ENCODE measurements at regions not wholly inside any gene's neighbourhood (a gene's known extent, or its start where the extent isn't known, plus 50 kb on each side); places are given as distances from the start of the nearest gene placed in this dataset.

- Histone ChIP-seq H3K4me1 (no peaks in the 10 kb centered on the region), H3K36me3 (no peaks in the 10 kb centered on the region), H3K27ac (no peak overlapping the region), H3K9me3 (no peaks in the 10 kb centered on the region), H3K27me3 (no peaks in the 10 kb centered on the region), H3K4me3 (no peak overlapping the region)
- no peak for DNase-seq
- TF ChIP-seq CTCF (IDR thresholded peaks at IDR 0.05 in 4 of 5, conservative IDR thresholded peaks at IDR 0.05 in 1 of 5): no peak
- no peak for TF ChIP-seq POLR2A (IDR thresholded peaks at IDR 0.05)
- no peak for ATAC-seq
- intact Hi-C loops (cut with DNase I; ENCODE audit: low total_unique reads): no loop called here
- in situ Hi-C loops (cut with MboI; ENCODE audit: low sequenced_read_pairs in 4 of 4): no loop called here
These were observed 330.7 kb downstream of the NR4A2 start for GRCh38 chr2:156001851-156002250.

- no peaks in the 10 kb centered on the region for H3K27me3 ChIP-seq
- TF ChIP-seq POLR2A (IDR thresholded peaks at IDR 0.05): no peak
- no peak for TF ChIP-seq CTCF (IDR thresholded peaks at IDR 0.05 in 4 of 5, conservative IDR thresholded peaks at IDR 0.05 in 1 of 5)
- intact Hi-C loops (cut with DNase I; ENCODE audit: low total_unique reads) (no loop called here), in situ Hi-C loops (cut with MboI; ENCODE audit: low sequenced_read_pairs in 4 of 4) (no loop called here)
- no peaks in the 10 kb centered on the region for H3K4me1 ChIP-seq
- H3K4me3 ChIP-seq: no peak overlapping the region
- no peak for DNase-seq
- H3K27ac ChIP-seq: no peak overlapping the region
- ATAC-seq: no peak
- no peaks in the 10 kb centered on the region for H3K36me3 ChIP-seq
- no peaks in the 10 kb centered on the region for H3K9me3 ChIP-seq
These were observed 335.0 kb downstream of the NR4A2 start for GRCh38 chr2:155997538-155997937.

GRCh38 chr2:155994315-155994714 is 338.2 kb downstream of the NR4A2 start:
- Histone ChIP-seq H3K36me3 (no peaks in the 10 kb centered on the region), H3K9me3 (peaks cover 0 to 3% (median 0%) of the 10 kb centered on the region in 3 donors), H3K27me3 (no peaks in the 10 kb centered on the region), H3K4me3 (no peak overlapping the region), H3K4me1 (no peaks in the 10 kb centered on the region), H3K27ac (no peak overlapping the region)
- intact Hi-C loops (cut with DNase I; ENCODE audit: low total_unique reads): no loop called here
- no peak for ATAC-seq
- TF ChIP-seq POLR2A (IDR thresholded peaks at IDR 0.05) (no peak), CTCF (IDR thresholded peaks at IDR 0.05 in 4 of 5, conservative IDR thresholded peaks at IDR 0.05 in 1 of 5) (no peak)
- in situ Hi-C loops (cut with MboI; ENCODE audit: low sequenced_read_pairs in 4 of 4): no loop called here
- no peak for DNase-seq

- no peak for ATAC-seq
- no peak overlapping the region for H3K4me3 ChIP-seq
- H3K4me1 ChIP-seq: no peaks in the 10 kb centered on the region
- no peak overlapping the region for H3K27ac ChIP-seq
- DNase-seq: no peak
- in situ Hi-C loops (cut with MboI; ENCODE audit: low sequenced_read_pairs in 4 of 4): no loop called here
- H3K9me3 ChIP-seq: no peaks in the 10 kb centered on the region
- TF ChIP-seq CTCF (IDR thresholded peaks at IDR 0.05 in 4 of 5, conservative IDR thresholded peaks at IDR 0.05 in 1 of 5) (no peak), POLR2A (IDR thresholded peaks at IDR 0.05) (no peak)
- H3K36me3 ChIP-seq: no peaks in the 10 kb centered on the region
- H3K27me3 ChIP-seq: no peaks in the 10 kb centered on the region
- intact Hi-C loops (cut with DNase I; ENCODE audit: low total_unique reads): no loop called here
These were observed 348.7 kb downstream of the NR4A2 start for GRCh38 chr2:155983845-155984244.

- in situ Hi-C loops (cut with MboI; ENCODE audit: low sequenced_read_pairs in 4 of 4): no loop called here
- no peak for ATAC-seq
These were observed 350.4 kb downstream of the NR4A2 start for GRCh38 chr2:155982135-155982534.

More at GRCh38 chr2:155982135-155982534, 350.4 kb downstream of the NR4A2 start:
- TF ChIP-seq CTCF (IDR thresholded peaks at IDR 0.05 in 4 of 5, conservative IDR thresholded peaks at IDR 0.05 in 1 of 5) (no peak), POLR2A (IDR thresholded peaks at IDR 0.05) (no peak)
- intact Hi-C loops (cut with DNase I; ENCODE audit: low total_unique reads): no loop called here
- Histone ChIP-seq H3K4me1 (no peaks in the 10 kb centered on the region), H3K27me3 (no peaks in the 10 kb centered on the region), H3K4me3 (no peak overlapping the region), H3K9me3 (no peaks in the 10 kb centered on the region), H3K27ac (no peak overlapping the region), H3K36me3 (no peaks in the 10 kb centered on the region)
- DNase-seq: no peak
